Globus pallidus (tissue), 1 donor: ENCODE measurements at regions not wholly inside any gene's neighbourhood (a gene's known extent, or its start where the extent isn't known, plus 50 kb on each side); places are given as distances from the start of the nearest gene placed in this dataset.

Experiments used
- DNase-seq: peaks from one replicate; pipeline ENCODE4 v3.0.0-alpha.2; 2015; ENCODE audit warnings: low spot score

GRCh38 chr2:136402281-136402680 lies 284.3 kb upstream of the CXCR4 start:
- no peak for DNase-seq

GRCh38 chr2:136399667-136400289 lies 281.8 kb upstream of the CXCR4 start:
- DNase-seq = no peak

DNA sequence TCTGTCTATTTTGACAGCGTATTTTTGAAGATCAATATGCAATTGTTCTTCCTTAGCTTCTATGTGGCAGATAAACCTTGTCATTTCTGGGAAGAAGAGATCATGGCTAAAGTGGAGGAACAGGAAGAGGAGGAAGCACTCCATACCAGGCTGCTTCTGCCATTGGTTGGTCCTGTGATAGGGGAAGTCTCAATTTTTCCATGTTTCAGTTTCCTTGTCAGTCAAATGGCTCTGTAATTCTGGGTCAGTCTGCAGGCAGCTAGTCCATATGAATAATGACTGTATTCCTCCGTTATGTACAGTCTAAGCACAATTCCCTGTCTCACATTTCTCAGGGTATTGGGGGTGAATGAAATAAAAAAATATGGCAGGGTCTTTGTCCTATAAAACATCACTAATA lies 277.6 kb upstream of the CXCR4 start:
- DNase-seq = no peak

DNA sequence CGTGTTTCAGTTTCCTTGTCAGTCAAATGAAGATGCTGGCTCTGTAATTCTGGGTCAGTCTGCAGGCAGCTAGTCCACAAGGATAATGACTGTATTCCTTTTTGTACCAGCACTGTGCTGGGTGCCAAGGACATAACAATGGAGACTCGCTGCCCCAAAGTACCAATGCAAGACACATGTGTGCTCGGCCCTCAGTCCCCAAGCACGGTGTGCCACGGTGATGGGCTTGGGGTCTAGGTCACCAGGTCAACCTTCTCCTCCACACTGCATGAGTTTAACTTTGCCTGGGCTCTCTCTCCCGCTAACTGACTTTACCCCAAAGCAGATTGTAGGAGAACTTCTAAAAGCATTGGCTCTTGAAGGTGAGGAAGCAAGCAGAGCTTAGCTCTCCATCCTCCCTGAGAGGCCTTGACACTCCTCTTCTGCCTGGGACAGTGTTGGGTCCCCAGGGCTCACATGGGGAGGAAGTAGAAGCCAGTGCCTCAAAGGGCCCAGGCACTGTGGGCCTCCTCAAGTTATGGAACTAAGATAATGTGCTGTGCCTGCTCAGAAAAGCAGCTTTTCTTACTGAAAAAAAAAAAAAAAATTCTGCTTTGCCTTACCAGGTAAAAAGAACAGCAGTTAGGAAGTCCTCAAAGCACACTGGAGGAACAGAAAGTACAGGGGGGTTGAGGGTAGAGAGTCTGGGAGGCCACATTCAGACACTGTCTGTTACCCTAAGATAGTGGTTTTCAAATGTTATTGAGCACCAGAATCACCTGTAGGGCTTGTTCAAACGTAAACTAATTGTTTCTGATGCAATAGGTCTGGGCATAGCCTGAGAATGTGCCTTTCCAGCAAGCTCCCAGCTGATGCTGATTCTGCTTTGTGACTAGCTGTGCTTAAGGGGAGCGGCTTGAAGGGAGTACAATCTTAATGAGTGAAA lies 276.4 kb upstream of the CXCR4 start:
- DNase-seq = no peak

DNA sequence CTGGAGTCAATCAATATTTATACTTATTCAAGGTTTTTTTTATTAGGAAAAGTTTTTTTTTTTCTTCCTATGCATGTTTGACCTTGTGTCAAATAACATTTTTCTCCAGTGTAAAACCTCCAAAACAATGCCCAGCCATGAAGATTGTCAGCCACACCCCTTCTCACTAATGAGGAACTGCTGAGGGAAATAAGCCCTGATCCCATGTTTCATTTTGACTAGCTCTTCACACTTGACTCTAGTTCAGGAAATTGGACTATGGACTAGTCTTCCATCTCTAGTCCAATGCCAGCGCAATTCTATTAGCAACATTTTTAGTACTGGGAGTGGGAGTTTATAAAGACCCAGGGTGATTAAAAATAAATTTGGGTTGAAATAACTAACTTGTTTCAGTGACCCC lies 275.6 kb upstream of the CXCR4 start:
- DNase-seq = no peak

DNA sequence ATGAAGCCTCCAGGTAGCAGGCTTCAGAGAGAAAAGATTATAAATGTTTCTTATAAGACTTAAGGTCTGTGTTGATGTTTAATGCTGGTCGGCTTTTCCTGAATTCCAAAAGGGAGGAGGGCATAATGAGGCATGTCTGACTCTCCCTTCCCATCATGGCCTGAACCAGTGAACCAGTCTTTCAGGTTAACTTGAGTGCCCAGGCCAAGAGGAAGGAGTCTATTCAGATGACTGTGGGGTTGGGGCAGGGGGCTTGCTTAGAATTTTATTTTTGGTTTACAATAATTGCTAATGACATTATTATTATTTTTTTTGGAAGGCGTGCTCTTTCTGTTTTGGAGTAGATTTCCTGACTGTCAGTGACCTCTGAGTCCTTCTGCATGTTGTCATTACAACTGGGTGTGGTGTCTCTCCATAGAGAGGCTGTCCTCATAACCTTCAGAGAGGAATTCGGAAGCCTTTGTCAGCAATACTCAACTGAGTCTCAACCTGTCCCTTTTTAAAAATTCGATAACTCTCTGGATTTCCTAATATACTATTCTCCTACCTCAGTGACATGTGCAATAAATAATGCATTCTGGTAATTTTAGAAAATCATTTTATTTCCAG lies 275.1 kb upstream of the CXCR4 start:
- no peak for DNase-seq

DNA sequence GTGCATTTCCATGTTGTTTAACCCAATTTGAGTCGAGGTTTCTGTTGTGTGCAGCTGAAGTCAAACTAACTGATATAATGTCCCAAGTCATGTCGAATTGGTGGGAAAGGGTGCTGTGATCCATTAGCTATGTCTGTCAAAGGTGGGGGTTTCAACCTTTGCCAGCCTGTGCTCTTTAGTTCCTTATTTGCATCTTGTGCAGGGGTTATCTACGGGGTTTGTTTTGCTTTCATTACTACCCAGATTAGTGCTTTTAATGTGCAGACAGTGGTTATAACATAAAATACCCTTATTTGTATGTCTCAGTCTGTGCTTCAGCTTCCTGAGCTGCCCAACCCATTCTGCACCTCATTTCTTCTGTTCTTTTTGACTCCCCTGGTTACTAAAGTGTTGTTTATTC lies 271.9 kb upstream of the CXCR4 start:
- no peak for DNase-seq

DNA sequence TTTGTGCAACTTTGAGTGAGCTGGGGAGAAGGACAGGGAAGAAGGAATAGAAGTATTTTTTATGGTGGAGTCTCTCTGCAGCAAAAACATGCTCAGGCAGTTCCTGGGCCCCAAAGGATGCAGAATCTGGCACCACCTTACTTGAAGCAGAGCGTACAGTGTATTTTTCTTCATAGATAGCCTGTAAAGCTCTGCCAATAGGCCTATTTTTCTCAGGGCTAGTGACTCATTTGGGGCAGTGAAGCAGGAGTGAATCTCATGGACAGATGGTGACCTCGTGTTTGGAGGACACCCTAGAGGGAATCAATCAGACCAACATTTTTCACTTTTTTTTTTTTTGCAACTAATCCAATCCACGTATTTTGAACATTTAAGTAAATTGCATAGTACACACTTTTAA lies 268.1 kb upstream of the CXCR4 start:
- DNase-seq = no peak

- peak; percentile 72 for DNase-seq
These were observed 266.8 kb upstream of the CXCR4 start for GRCh38 chr2:136384531-136385303.

- no peak for DNase-seq
These were observed 265.2 kb upstream of the CXCR4 start for GRCh38 chr2:136383167-136383566.

GRCh38 chr2:136381722-136382633 lies 264.0 kb upstream of the CXCR4 start:
- DNase-seq = no peak

DNA sequence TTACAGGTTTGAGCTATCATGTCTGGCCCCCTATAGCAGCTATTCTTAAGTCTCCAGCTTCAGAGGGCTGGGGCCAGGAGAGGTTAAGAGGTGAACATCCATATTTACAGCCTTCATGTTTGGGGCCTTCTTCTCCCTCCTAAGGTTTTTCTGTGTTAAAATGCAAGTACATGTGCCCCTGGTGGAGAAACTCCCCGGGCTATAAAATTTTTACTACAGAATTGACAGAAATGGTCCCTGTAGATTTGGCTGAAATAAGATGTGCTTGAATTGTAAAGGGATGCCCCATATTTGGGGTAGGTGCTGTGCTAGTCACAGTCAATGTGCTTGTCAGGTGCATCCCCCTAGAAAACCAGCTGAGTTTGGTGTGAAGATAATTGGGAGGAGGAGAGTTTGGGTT lies 263.3 kb upstream of the CXCR4 start:
- DNase-seq = no peak

DNA sequence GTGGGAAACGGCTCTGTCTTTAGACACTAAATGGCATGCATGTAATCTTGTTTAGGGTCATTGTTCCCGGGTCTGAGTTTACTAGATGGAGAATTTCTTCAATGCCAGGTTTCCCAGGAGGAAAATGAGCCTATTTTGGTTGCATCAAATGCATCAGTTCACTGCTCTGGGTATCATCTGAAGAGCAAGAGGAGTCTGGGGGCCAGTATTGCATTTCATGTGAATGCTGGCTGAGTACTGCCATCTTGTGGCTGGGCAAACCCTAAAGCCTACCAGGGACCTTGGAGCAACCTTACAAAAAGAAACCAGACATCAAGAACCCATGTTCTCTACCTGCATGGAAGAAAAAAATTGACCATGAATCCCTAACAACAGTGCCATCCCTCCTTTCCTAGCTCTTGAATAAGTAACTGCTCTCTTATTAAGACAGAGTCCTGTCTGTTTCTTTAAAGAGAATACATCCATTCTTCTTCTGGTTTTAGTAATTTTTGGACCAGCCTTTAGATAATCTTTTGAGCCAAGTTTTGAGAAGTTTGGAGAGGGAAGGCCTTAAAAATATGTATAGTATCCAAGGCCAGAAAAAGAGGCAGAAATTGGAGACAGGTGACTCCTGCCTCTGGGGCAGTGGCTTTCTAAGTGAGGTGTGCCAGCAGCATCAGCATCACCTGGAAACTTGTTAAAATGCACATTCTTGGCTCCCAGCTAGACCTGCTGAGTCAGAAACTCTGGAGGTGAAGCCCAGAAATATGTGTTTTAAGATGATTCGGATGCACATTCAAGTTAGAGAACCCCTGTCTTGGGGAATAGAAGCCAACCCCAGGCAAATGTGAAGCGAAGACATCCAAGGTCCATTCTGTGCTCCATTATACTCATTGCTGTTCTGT lies 261.0 kb upstream of the CXCR4 start:
- peak; percentile 71 for DNase-seq

DNA sequence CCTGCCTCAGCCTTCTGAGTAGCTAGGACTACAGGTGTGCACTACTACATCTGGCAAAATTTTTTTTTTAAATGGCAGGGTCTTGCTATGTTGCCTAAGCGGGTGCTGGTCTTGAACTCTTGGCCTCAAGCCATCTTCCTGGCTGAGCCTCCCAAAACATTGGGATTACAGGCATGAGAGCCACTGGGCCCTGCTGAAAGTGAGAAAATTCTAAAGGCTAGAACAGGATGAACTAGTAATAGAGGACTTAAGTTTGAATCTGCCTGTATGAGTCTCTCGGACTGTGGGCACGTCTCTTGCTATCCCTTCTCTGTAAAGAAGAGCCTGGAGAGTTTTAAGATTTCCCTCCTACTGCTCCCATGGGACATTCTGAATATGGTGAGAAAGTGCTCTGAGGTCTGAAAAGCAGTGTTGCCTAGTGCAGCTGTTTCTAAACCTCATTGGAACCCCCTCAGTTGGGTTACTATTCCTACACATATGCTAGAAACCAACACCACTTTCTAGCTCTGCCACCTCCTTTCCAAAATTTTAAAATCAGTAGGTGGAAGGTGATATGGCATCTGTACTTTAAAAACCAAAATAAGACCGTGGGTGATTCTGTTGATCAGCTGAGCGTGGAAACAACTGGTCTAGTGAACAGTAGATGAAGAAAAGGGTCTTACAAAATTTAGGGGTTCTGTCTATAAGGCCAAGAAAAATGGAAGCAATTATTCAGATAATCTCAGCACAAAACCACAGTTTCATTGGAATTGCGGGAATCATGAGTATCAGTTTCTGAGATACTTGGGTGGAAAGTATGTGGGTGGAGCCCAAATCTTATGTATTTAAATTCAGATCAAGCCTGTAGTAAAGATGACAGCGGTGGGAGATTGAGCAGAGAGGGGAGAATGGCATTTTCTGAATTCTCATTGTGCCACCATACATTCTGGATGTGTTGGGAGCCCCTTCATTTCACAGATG lies 259.8 kb upstream of the CXCR4 start:
- DNase-seq = no peak

DNA sequence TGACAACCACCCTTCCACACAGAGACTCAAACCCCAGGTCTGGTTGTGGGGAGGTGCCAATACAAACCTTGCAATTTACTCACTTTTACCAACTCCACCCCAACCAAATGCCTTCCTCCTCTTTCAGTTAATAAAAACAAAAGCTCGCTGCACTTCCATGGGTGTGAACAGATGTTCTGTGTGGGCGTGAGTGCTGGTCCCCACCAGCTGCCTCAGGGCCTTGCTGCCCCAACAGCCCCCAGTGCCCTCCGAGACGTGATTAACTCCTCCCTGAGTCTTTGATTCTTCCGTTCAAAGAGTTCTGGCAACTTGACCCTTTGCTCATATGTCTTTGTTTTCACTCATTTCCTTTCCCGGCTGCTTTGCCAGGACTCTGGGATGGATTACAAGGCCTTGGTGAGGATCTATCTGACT lies 258.9 kb upstream of the CXCR4 start:
- no peak for DNase-seq

DNA sequence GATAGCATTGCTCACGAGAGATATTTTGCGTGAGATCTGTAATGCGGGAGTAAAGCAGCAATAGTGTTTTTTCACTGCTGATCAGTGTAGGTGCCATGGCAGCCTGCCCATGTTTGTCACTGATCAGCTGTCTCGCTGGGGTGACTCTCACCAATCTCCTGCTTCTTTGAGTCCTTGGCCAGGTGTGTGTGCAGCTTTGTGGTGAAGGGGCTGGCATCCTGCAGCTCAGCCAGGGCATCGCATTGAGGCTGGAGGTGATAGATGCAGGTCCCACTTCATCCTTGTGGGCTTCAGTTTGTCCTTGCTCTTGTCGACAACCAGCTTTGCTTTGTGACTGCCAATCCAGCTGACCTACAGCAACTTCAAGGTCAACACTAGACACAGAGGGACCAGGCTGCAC lies 258.3 kb upstream of the CXCR4 start:
- no peak for DNase-seq

GRCh38 chr2:136375017-136375901 lies 257.3 kb upstream of the CXCR4 start:
- no peak for DNase-seq

GRCh38 chr2:136373841-136374240 lies 255.9 kb upstream of the CXCR4 start:
- DNase-seq = no peak
